WERI-Rb-1 (cell line): ENCODE measurements at regions not wholly inside any gene's neighbourhood (a gene's known extent, or its start where the extent isn't known, plus 50 kb on each side); places are given as distances from the start of the nearest gene placed in this dataset.

Source experiments
- DNase-seq: peaks from one replicate; pipeline ENCODE4 v3.0.0-alpha.2; 2020
- H3K27ac ChIP-seq: fragments of 250-450 bp; sonication (Bioruptor Pico); 2 replicates; pipeline ENCODE4 v1.5.1; 2020; ENCODE audit warnings: mild to moderate bottlenecking, moderate library complexity
- H3K27me3 ChIP-seq: fragments of 250-450 bp; sonication (Bioruptor Pico); 2 replicates; pipeline ENCODE4 v1.5.1; 2021; ENCODE audit warnings: mild to moderate bottlenecking, low read depth, moderate library complexity; ENCODE audit not compliant: insufficient read depth, severe bottlenecking
- H3K36me3 ChIP-seq: fragments of 250-450 bp; sonication (Bioruptor Pico); 2 replicates; pipeline ENCODE4 v1.5.1; 2020; ENCODE audit warnings: mild to moderate bottlenecking, moderate library complexity
- H3K4me3 ChIP-seq: 2 replicates; pipeline ENCODE4 v1.5.1; 2011; ENCODE audit warnings: low read depth, mild to moderate bottlenecking, control low read depth, low read length
- H3K9me3 ChIP-seq: fragments of 250-450 bp; sonication (Bioruptor Pico); 2 replicates; pipeline ENCODE4 v1.5.1; 2021; ENCODE audit warnings: mild to moderate bottlenecking, moderate library complexity; ENCODE audit not compliant: severe bottlenecking
- CTCF ChIP-seq: IDR thresholded peaks from 2 replicates; pipeline ENCODE4 v1.5.1; 2011; ENCODE audit warnings: low read depth, mild to moderate bottlenecking, control low read depth, inconsistent platforms, low read length

GRCh38 chr6:95795927-95796326 lies 218.6 kb downstream of the MANEA start:
- TF ChIP-seq CTCF = no peak
- DNase-seq = no peak
- Histone ChIP-seq H3K27ac (no peak overlapping the region), H3K36me3 (no peaks in the 10 kb centered on the region), H3K9me3 (no peaks in the 10 kb centered on the region), H3K4me3 (no peak overlapping the region), H3K27me3 (no peaks in the 10 kb centered on the region)

- no peak for TF ChIP-seq CTCF
- H3K36me3 ChIP-seq = no peaks in the 10 kb centered on the region
- H3K27ac ChIP-seq = no peak overlapping the region
- H3K27me3 ChIP-seq = no peaks in the 10 kb centered on the region
- DNase-seq = no peak
- H3K4me3 ChIP-seq = no peak overlapping the region
- no peaks in the 10 kb centered on the region for H3K9me3 ChIP-seq
Measured at GRCh38 chr6:95797054-95797453, 218.7 kb upstream of the FUT9 start.

GRCh38 chr6:95802978-95803377 lies 212.8 kb upstream of the FUT9 start:
- Histone ChIP-seq H3K27ac (no peak overlapping the region), H3K9me3 (no peaks in the 10 kb centered on the region), H3K36me3 (no peaks in the 10 kb centered on the region), H3K4me3 (no peak overlapping the region), H3K27me3 (no peaks in the 10 kb centered on the region)
- TF ChIP-seq CTCF = no peak
- no peak for DNase-seq

- no peak for DNase-seq
- TF ChIP-seq CTCF = no peak
- H3K4me3 ChIP-seq = no peak overlapping the region
- H3K9me3 ChIP-seq = no peaks in the 10 kb centered on the region
- H3K36me3 ChIP-seq = no peaks in the 10 kb centered on the region
- H3K27me3 ChIP-seq = no peaks in the 10 kb centered on the region
- H3K27ac ChIP-seq = no peak overlapping the region
Measured at GRCh38 chr6:95803889-95804288, 211.9 kb upstream of the FUT9 start.

GRCh38 chr6:95804847-95805541 lies 210.8 kb upstream of the FUT9 start:
- no peaks in the 10 kb centered on the region for H3K36me3 ChIP-seq
- H3K27me3 ChIP-seq = no peaks in the 10 kb centered on the region
- no peak for TF ChIP-seq CTCF
- no peaks in the 10 kb centered on the region for H3K9me3 ChIP-seq
- no peak overlapping the region for H3K4me3 ChIP-seq
- DNase-seq = no peak
- H3K27ac ChIP-seq = no peak overlapping the region

GRCh38 chr6:95805699-95806098 lies 210.1 kb upstream of the FUT9 start:
- no peaks in the 10 kb centered on the region for H3K27me3 ChIP-seq
- H3K9me3 ChIP-seq = no peaks in the 10 kb centered on the region
- no peak overlapping the region for H3K4me3 ChIP-seq
- no peak overlapping the region for H3K27ac ChIP-seq
- no peaks in the 10 kb centered on the region for H3K36me3 ChIP-seq
- no peak for DNase-seq
- no peak for TF ChIP-seq CTCF
